WTC11 (cell line): ENCODE measurements at regions not wholly inside any gene's neighbourhood (a gene's known extent, or its start where the extent isn't known, plus 50 kb on each side); places are given as distances from the start of the nearest gene placed in this dataset.

Source experiments
- ATAC-seq: fragments of 200-7000 bp; cut with Tn5 transposase; 2 replicates; pipeline ENCODE4 v1.10.0; 2021; ENCODE audit warnings: mild to moderate bottlenecking, moderate library complexity
- CTCF ChIA-PET: fragments of 300-600 bp; sonication (Branson Sonifier 250); formaldehyde crosslinking; loops from one replicate; lab custom pipeline; 2021; ENCODE audit warnings: antibody characterized with exemption; lab: Charles Lee
- POLR2A ChIA-PET: fragments of 350-600 bp; sonication (Branson Sonifier 250); formaldehyde crosslinking; loops from one replicate; lab custom pipeline; 2021; ENCODE audit warnings: antibody characterized with exemption; lab: Charles Lee
- DNase-seq: peaks from one replicate; pipeline ENCODE4 v3.0.0; 2021; ENCODE audit warnings: low spot score
- H3K27ac Mint-ChIP-seq: 2 replicates; pipeline ENCODE4 v1.8.0; 2021; ENCODE audit warnings: mixed read lengths
- H3K27me3 Mint-ChIP-seq: 2 replicates; pipeline ENCODE4 v1.8.0; 2021; ENCODE audit warnings: low read depth, mild to moderate bottlenecking, moderate library complexity, mixed read lengths
- H3K36me3 Mint-ChIP-seq: 2 replicates; pipeline ENCODE4 v1.8.0; 2021; ENCODE audit warnings: mixed read lengths
- H3K4me1 Mint-ChIP-seq: 2 replicates; pipeline ENCODE4 v1.8.0; 2022; ENCODE audit warnings: mixed read lengths
- H3K4me3 Mint-ChIP-seq: 2 replicates; pipeline ENCODE4 v1.8.0; 2021; ENCODE audit warnings: mild to moderate bottlenecking, moderate library complexity, mixed read lengths
- H3K9me3 Mint-ChIP-seq: 2 replicates; pipeline ENCODE4 v1.8.0; 2021; ENCODE audit warnings: mixed read lengths
- ESRRA ChIP-seq: sonication (generic); formaldehyde crosslinking; IDR thresholded peaks from 2 replicates; pipeline ENCODE4 v1.8.1; 2022; ENCODE audit warnings: mild to moderate bottlenecking, missing genetic modification reagents, borderline replicate concordance
- GTF2I ChIP-seq: fragments of 250-450 bp; sonication (Bioruptor Pico); conservative IDR thresholded peaks from 2 replicates; pipeline ENCODE4 v1.4.0; 2021; ENCODE audit warnings: mild to moderate bottlenecking
- SMAD3 ChIP-seq: sonication (generic); formaldehyde crosslinking; IDR thresholded peaks from 2 replicates; pipeline ENCODE4 v1.8.0; 2022; ENCODE audit warnings: missing genetic modification reagents, mild to moderate bottlenecking, borderline replicate concordance
- SOX15 ChIP-seq: fragments of 250-450 bp; sonication (Bioruptor Pico); IDR thresholded peaks from 2 replicates; pipeline ENCODE4 v1.9.0; 2021; ENCODE audit warnings: mild to moderate bottlenecking
- ZNF138 ChIP-seq: sonication (generic); formaldehyde crosslinking; conservative IDR thresholded peaks from 2 replicates; pipeline ENCODE4 v1.8.1; 2022; ENCODE audit warnings: mild to moderate bottlenecking, moderate library complexity, missing genetic modification reagents
- ZNF232 ChIP-seq: sonication (generic); formaldehyde crosslinking; IDR thresholded peaks from 2 replicates; pipeline ENCODE4 v1.8.0; 2022; ENCODE audit warnings: mild to moderate bottlenecking, missing genetic modification reagents
- TF ChIP-seq, protein P1 (sequence below): sonication (generic); formaldehyde crosslinking; IDR thresholded peaks from 2 replicates; pipeline ENCODE4 v1.8.0; 2022; ENCODE audit warnings: mild to moderate bottlenecking, missing genetic modification reagents
- TF ChIP-seq, protein P2 (sequence below): sonication (generic); formaldehyde crosslinking; IDR thresholded peaks from 2 replicates; pipeline ENCODE4 v1.8.0; 2022; ENCODE audit warnings: missing genetic modification reagents
- TF ChIP-seq, protein P3 (sequence below): sonication (generic); formaldehyde crosslinking; IDR thresholded peaks from 2 replicates; pipeline ENCODE4 v1.8.1; 2023; ENCODE audit warnings: mild to moderate bottlenecking, missing genetic modification reagents
- TF ChIP-seq, protein P4 (sequence below): sonication (generic); formaldehyde crosslinking; IDR thresholded peaks from 2 replicates; pipeline ENCODE4 v1.8.0; 2022; ENCODE audit warnings: mild to moderate bottlenecking, missing genetic modification reagents
- TF ChIP-seq, protein P5 (sequence below): fragments of 250-450 bp; sonication (Bioruptor Pico); IDR thresholded peaks from 2 replicates; pipeline ENCODE4 v1.9.0; 2021; ENCODE audit warnings: mild to moderate bottlenecking
- TF ChIP-seq, protein P6 (sequence below): sonication (generic); formaldehyde crosslinking; IDR thresholded peaks from 2 replicates; pipeline ENCODE4 v1.8.0; 2023; ENCODE audit warnings: missing genetic modification reagents
- TF ChIP-seq, protein P7 (sequence below): fragments of 200-600 bp; IDR thresholded peaks from 2 replicates; pipeline ENCODE4 v1.8.0; 2022; ENCODE audit warnings: antibody characterized with exemption
- TF ChIP-seq, protein P8 (sequence below): sonication (generic); formaldehyde crosslinking; conservative IDR thresholded peaks from 2 replicates; pipeline ENCODE4 v1.8.1; 2023; ENCODE audit warnings: mild to moderate bottlenecking, low read depth, missing genetic modification reagents, moderate library complexity

DNA sequence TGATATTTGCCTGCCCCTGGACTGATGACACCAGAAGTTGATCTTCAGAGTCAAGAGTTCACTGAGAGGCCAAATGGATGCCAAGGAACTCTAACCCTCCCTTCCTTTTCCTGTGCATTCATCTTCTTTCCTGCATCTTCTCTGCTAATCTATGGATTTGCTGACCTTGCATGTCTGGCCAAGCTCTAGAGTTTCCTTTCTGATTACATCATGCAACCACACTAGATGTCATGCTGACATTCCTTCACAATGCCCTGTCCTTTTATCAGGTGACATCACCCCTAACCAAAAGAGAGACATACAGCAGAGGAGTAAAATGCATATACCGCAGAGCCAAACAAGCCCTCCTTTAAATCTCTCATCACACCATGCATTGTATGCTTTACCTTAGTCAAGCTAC lies 487.6 kb downstream of the TFAP2A start:
- Mint-ChIP-seq H3K4me1 (no peaks in the 10 kb centered on the region), H3K27ac (no peak overlapping the region), H3K9me3 (peaks cover 6% of the 10 kb centered on the region; the same call in 1 of the 2 replicates), H3K27me3 (no peaks in the 10 kb centered on the region), H3K4me3 (no peak overlapping the region), H3K36me3 (no peaks in the 10 kb centered on the region)
- TF ChIP-seq SOX15 (CRISPR knock-in tag) (no peak), ZNF232 (CRISPR knock-in tag) (no peak), SMAD3 (CRISPR knock-in tag) (no peak)
- TF ChIP-seq, protein P1, sequence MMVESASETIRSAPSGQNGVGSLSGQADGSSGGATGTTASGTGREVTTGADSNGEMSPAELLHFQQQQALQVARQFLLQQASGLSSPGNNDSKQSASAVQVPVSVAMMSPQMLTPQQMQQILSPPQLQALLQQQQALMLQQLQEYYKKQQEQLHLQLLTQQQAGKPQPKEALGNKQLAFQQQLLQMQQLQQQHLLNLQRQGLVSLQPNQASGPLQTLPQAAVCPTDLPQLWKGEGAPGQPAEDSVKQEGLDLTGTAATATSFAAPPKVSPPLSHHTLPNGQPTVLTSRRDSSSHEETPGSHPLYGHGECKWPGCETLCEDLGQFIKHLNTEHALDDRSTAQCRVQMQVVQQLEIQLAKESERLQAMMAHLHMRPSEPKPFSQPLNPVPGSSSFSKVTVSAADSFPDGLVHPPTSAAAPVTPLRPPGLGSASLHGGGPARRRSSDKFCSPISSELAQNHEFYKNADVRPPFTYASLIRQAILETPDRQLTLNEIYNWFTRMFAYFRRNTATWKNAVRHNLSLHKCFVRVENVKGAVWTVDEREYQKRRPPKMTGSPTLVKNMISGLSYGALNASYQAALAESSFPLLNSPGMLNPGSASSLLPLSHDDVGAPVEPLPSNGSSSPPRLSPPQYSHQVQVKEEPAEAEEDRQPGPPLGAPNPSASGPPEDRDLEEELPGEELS, result no peak
- TF ChIP-seq, protein P2, sequence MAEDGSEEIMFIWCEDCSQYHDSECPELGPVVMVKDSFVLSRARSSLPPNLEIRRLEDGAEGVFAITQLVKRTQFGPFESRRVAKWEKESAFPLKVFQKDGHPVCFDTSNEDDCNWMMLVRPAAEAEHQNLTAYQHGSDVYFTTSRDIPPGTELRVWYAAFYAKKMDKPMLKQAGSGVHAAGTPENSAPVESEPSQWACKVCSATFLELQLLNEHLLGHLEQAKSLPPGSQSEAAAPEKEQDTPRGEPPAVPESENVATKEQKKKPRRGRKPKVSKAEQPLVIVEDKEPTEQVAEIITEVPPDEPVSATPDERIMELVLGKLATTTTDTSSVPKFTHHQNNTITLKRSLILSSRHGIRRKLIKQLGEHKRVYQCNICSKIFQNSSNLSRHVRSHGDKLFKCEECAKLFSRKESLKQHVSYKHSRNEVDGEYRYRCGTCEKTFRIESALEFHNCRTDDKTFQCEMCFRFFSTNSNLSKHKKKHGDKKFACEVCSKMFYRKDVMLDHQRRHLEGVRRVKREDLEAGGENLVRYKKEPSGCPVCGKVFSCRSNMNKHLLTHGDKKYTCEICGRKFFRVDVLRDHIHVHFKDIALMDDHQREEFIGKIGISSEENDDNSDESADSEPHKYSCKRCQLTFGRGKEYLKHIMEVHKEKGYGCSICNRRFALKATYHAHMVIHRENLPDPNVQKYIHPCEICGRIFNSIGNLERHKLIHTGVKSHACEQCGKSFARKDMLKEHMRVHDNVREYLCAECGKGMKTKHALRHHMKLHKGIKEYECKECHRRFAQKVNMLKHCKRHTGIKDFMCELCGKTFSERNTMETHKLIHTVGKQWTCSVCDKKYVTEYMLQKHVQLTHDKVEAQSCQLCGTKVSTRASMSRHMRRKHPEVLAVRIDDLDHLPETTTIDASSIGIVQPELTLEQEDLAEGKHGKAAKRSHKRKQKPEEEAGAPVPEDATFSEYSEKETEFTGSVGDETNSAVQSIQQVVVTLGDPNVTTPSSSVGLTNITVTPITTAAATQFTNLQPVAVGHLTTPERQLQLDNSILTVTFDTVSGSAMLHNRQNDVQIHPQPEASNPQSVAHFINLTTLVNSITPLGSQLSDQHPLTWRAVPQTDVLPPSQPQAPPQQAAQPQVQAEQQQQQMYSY (CRISPR knock-in tag), result no peak
- TF ChIP-seq, protein P3, sequence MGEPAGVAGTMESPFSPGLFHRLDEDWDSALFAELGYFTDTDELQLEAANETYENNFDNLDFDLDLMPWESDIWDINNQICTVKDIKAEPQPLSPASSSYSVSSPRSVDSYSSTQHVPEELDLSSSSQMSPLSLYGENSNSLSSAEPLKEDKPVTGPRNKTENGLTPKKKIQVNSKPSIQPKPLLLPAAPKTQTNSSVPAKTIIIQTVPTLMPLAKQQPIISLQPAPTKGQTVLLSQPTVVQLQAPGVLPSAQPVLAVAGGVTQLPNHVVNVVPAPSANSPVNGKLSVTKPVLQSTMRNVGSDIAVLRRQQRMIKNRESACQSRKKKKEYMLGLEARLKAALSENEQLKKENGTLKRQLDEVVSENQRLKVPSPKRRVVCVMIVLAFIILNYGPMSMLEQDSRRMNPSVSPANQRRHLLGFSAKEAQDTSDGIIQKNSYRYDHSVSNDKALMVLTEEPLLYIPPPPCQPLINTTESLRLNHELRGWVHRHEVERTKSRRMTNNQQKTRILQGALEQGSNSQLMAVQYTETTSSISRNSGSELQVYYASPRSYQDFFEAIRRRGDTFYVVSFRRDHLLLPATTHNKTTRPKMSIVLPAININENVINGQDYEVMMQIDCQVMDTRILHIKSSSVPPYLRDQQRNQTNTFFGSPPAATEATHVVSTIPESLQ, result no peak
- TF ChIP-seq, protein P4, sequence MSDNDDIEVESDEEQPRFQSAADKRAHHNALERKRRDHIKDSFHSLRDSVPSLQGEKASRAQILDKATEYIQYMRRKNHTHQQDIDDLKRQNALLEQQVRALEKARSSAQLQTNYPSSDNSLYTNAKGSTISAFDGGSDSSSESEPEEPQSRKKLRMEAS (CRISPR knock-in tag), result no peak
- TF ChIP-seq, protein P5, sequence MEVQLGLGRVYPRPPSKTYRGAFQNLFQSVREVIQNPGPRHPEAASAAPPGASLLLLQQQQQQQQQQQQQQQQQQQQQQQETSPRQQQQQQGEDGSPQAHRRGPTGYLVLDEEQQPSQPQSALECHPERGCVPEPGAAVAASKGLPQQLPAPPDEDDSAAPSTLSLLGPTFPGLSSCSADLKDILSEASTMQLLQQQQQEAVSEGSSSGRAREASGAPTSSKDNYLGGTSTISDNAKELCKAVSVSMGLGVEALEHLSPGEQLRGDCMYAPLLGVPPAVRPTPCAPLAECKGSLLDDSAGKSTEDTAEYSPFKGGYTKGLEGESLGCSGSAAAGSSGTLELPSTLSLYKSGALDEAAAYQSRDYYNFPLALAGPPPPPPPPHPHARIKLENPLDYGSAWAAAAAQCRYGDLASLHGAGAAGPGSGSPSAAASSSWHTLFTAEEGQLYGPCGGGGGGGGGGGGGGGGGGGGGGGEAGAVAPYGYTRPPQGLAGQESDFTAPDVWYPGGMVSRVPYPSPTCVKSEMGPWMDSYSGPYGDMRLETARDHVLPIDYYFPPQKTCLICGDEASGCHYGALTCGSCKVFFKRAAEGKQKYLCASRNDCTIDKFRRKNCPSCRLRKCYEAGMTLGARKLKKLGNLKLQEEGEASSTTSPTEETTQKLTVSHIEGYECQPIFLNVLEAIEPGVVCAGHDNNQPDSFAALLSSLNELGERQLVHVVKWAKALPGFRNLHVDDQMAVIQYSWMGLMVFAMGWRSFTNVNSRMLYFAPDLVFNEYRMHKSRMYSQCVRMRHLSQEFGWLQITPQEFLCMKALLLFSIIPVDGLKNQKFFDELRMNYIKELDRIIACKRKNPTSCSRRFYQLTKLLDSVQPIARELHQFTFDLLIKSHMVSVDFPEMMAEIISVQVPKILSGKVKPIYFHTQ (CRISPR knock-in tag), result no peak
- TF ChIP-seq, protein P6, sequence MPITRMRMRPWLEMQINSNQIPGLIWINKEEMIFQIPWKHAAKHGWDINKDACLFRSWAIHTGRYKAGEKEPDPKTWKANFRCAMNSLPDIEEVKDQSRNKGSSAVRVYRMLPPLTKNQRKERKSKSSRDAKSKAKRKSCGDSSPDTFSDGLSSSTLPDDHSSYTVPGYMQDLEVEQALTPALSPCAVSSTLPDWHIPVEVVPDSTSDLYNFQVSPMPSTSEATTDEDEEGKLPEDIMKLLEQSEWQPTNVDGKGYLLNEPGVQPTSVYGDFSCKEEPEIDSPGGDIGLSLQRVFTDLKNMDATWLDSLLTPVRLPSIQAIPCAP (CRISPR knock-in tag), result no peak
- ATAC-seq (no peak), DNase-seq (no peak)
- CTCF ChIA-PET, result no interaction called here
- POLR2A ChIA-PET, result no interaction called here

DNA sequence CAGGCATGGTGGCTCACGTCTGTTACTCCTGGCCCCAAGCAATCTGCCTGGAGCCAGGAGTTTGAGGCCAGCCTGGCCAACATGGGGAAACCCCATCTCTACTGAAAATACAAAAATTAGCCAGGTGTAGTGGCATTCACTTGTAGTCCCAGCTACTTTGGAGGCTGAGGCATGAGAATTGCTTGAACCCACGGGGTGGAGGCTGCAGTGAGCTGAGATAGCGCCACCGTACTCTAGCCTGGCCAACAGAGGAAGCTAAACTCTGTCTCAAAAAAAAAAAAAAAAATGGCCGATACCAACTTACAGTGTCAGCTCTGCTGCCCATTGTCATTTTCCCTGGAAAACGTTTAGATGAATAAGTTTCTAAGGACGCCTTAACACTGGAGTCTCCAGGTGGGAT lies 489.9 kb downstream of the TFAP2A start:
- TF ChIP-seq, protein P7, sequence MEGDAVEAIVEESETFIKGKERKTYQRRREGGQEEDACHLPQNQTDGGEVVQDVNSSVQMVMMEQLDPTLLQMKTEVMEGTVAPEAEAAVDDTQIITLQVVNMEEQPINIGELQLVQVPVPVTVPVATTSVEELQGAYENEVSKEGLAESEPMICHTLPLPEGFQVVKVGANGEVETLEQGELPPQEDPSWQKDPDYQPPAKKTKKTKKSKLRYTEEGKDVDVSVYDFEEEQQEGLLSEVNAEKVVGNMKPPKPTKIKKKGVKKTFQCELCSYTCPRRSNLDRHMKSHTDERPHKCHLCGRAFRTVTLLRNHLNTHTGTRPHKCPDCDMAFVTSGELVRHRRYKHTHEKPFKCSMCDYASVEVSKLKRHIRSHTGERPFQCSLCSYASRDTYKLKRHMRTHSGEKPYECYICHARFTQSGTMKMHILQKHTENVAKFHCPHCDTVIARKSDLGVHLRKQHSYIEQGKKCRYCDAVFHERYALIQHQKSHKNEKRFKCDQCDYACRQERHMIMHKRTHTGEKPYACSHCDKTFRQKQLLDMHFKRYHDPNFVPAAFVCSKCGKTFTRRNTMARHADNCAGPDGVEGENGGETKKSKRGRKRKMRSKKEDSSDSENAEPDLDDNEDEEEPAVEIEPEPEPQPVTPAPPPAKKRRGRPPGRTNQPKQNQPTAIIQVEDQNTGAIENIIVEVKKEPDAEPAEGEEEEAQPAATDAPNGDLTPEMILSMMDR, result no peak
- TF ChIP-seq ESRRA (CRISPR knock-in tag), result no peak
- no peak for TF ChIP-seq ZNF138 (CRISPR knock-in tag)
- TF ChIP-seq GTF2I (CRISPR knock-in tag), result no peak
- TF ChIP-seq, protein P8, sequence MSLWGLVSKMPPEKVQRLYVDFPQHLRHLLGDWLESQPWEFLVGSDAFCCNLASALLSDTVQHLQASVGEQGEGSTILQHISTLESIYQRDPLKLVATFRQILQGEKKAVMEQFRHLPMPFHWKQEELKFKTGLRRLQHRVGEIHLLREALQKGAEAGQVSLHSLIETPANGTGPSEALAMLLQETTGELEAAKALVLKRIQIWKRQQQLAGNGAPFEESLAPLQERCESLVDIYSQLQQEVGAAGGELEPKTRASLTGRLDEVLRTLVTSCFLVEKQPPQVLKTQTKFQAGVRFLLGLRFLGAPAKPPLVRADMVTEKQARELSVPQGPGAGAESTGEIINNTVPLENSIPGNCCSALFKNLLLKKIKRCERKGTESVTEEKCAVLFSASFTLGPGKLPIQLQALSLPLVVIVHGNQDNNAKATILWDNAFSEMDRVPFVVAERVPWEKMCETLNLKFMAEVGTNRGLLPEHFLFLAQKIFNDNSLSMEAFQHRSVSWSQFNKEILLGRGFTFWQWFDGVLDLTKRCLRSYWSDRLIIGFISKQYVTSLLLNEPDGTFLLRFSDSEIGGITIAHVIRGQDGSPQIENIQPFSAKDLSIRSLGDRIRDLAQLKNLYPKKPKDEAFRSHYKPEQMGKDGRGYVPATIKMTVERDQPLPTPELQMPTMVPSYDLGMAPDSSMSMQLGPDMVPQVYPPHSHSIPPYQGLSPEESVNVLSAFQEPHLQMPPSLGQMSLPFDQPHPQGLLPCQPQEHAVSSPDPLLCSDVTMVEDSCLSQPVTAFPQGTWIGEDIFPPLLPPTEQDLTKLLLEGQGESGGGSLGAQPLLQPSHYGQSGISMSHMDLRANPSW (CRISPR knock-in tag), result no peak
- TF ChIP-seq, protein P4 (CRISPR knock-in tag), result no peak
- DNase-seq, result no peak
- ChIA-PET POLR2A (interaction anchor here (0.5 kb wide), 1 partner anchor 191 kb away, joined by 3 read pairs; no protein-coding TSS in a partner anchor), CTCF (interaction anchor here (0.6 kb wide), 1 partner anchor 150 kb away, joined by 3 read pairs; no protein-coding TSS in a partner anchor)
- Mint-ChIP-seq H3K27ac (no peak overlapping the region), H3K27me3 (no peaks in the 10 kb centered on the region; the same call in 1 of the 2 replicates), H3K9me3 (peaks cover 6% of the 10 kb centered on the region; the same call in 1 of the 2 replicates), H3K36me3 (no peaks in the 10 kb centered on the region), H3K4me1 (no peaks in the 10 kb centered on the region), H3K4me3 (no peak overlapping the region)
- ATAC-seq, result peak; percentile 26; the same call in 1 of the 2 replicates
